GM12878 (cell line): ENCODE measurements at regions not wholly inside any gene's neighbourhood (a gene's known extent, or its start where the extent isn't known, plus 50 kb on each side); places are given as distances from the start of the nearest gene placed in this dataset.

Source experiments
- BCL3 ChIP-seq: IDR thresholded peaks from 2 replicates; pipeline ENCODE4 v1.6.1; 2011; ENCODE audit warnings: borderline replicate concordance, low read depth, mild to moderate bottlenecking, moderate library complexity, low read length; ENCODE audit not compliant: insufficient read depth, poor library complexity, severe bottlenecking
- CBX5 ChIP-seq: sonication (generic); IDR thresholded peaks from 2 replicates; pipeline ENCODE4 v1.6.1; 2016; ENCODE audit warnings: low read depth, moderate library complexity, mild to moderate bottlenecking, inconsistent platforms
- CEBPB ChIP-seq, 2 experiments: fragments of 150-350 bp in 1 of 2; IDR thresholded peaks; 2 replicates each; pipeline ENCODE4 v1.6.1; 2012 to 2014; ENCODE audit warnings: low read depth in 2 of 2, low read length in 2 of 2, borderline replicate concordance in 1 of 2, inconsistent platforms in 1 of 2
- CREB1 ChIP-seq: IDR thresholded peaks from 2 replicates; pipeline ENCODE4 v1.6.1; 2012; ENCODE audit warnings: low read depth, mild to moderate bottlenecking, inconsistent platforms
- CREM ChIP-seq: IDR thresholded peaks from 2 replicates; pipeline ENCODE4 v1.6.1; 2014; ENCODE audit warnings: antibody characterized with exemption, low read depth
- DPF2 ChIP-seq: fragments of 450-650 bp; IDR thresholded peaks from 2 replicates; pipeline ENCODE4 v1.6.1; 2017; ENCODE audit warnings: mild to moderate bottlenecking
- EED ChIP-seq: sonication (generic); IDR thresholded peaks from 2 replicates; pipeline ENCODE4 v1.6.1; 2016; ENCODE audit warnings: antibody characterized with exemption, low read depth
- ELK1 ChIP-seq: IDR thresholded peaks from 2 replicates; pipeline ENCODE4 v1.6.1; 2012; ENCODE audit warnings: low read depth, low read length, improper control_type of control experiment
- IKZF1 ChIP-seq: fragments of 450-650 bp; conservative IDR thresholded peaks from 2 replicates; pipeline ENCODE4 v1.6.1; 2017; ENCODE audit warnings: antibody characterized with exemption, mild to moderate bottlenecking
- IKZF2 ChIP-seq, 2 experiments: fragments of 450-650 bp; IDR thresholded peaks; 2 replicates each; pipeline ENCODE4 v1.6.1; 2017; ENCODE audit warnings: mild to moderate bottlenecking in 2 of 2, moderate library complexity in 2 of 2
- IRF4 ChIP-seq: IDR thresholded peaks from 2 replicates; pipeline ENCODE4 v1.6.1; 2011; ENCODE audit warnings: low read depth, low read length
- MTA2 ChIP-seq: fragments of 450-650 bp; IDR thresholded peaks from 2 replicates; pipeline ENCODE4 v1.6.1; 2016; ENCODE audit warnings: low read depth, mild to moderate bottlenecking, moderate library complexity
- NFIC ChIP-seq: IDR thresholded peaks from 2 replicates; pipeline ENCODE4 v1.6.1; 2012; ENCODE audit warnings: low read depth, mild to moderate bottlenecking, inconsistent platforms, low read length, moderate library complexity
- NFYA ChIP-seq: IDR thresholded peaks from 2 replicates; pipeline ENCODE4 v1.6.1; 2011; ENCODE audit warnings: low read depth, mild to moderate bottlenecking, low read length, improper control_type of control experiment, borderline replicate concordance
- NFYB ChIP-seq: IDR thresholded peaks from 2 replicates; pipeline ENCODE4 v1.6.1; 2011; ENCODE audit warnings: low read depth, mild to moderate bottlenecking, low read length, improper control_type of control experiment, moderate library complexity; ENCODE audit not compliant: insufficient read depth
- SMAD1 ChIP-seq: fragments of 450-650 bp; IDR thresholded peaks from 2 replicates; pipeline ENCODE4 v1.6.1; 2018; ENCODE audit warnings: mild to moderate bottlenecking, low read depth; ENCODE audit not compliant: partially characterized antibody
- TCF3 ChIP-seq: IDR thresholded peaks from 2 replicates; pipeline ENCODE4 v1.6.1; 2012; ENCODE audit warnings: low read depth, mild to moderate bottlenecking, low read length, borderline replicate concordance; ENCODE audit not compliant: insufficient read depth
- YY1 ChIP-seq: IDR thresholded peaks from 2 replicates; pipeline ENCODE4 v1.6.1; 2011; ENCODE audit warnings: low read depth, mild to moderate bottlenecking, low read length
- ZNF207 ChIP-seq: fragments of 450-650 bp; IDR thresholded peaks from 2 replicates; pipeline ENCODE4 v1.6.1; 2014; ENCODE audit warnings: antibody characterized with exemption, mild to moderate bottlenecking, borderline replicate concordance

DNA sequence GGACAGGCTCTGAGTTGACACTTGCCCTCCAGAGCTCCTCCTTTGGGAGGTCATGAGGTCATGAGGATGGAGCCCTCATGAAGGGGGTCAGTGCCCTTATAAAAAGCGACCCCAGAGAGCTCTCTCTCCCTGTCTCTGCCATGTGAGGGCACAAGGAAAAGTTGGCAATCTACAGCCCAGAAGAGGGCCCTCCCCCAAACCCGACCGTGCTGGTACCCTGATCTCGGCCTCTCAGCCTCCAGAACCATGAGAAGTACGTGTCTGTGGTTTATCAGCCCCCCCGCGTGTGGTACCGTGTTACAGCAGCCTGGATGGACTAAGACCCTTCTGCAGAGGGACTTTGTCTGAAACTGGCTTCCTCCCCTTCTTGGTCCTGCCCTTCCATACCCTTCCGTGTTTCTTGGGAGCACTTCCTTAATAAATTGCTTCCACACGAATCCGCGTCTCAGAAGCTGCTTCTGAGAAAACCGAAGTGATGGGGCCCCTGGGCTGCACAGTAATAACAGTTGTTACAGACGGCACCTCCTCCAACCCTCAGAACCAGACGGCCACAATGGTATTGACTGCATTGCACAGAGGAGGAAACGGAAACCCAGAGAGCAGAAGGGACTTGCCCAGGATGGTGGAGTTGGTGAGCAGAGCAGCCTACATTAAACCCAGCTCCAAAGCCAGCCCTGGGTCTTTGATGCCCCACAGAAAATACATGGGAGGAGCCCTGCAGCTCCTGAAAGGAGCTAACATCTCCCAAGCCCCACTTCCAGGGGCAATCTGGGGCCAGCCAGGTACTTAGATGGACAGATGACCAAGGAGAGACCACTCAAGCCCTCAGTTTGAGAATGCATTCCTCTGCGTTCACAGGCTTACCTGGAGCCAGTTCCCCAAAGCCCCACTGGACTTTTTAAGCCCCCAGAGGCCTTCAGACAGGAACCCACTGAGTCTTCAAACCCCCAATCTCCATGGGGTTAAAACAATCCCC, 242.7 kb downstream of the BCOR start (continued):
- TF ChIP-seq NFYB (no peak), DPF2 (peak; percentile 61; the same call in 1 of the 2 replicates), ZNF207 (0 out of 2 replicates have a peak, but pooled peaks have one; percentile 29), IKZF2 (IDR thresholded peaks at IDR 0.05) (peak; percentile 64 to 78), SMAD1 (no peak), EED (peak; percentile 83), CREB1 (peak; percentile 33; the same call in 1 of the 2 replicates), NFYA (no peak), NFIC (peak; percentile 84), CEBPB (IDR thresholded peaks at IDR 0.05; ENCODE audit: borderline replicate concordance in 1 of 2, low read depth in 2 of 2, low read length in 2 of 2) (0 out of 4 replicates have a peak, but pooled peaks of 1 of the 2 experiments have one; percentile 29), TCF3 (peak; percentile 84), CREM (peak; percentile 70), YY1 (peak; percentile 72), IKZF1 (peak; percentile 59; the same call in 1 of the 2 replicates), MTA2 (peak; percentile 47; the same call in 1 of the 2 replicates), BCL3 (peak; percentile 77), CBX5 (0 out of 2 replicates have a peak, but pooled peaks have one; percentile 81), IRF4 (peak; percentile 80), ELK1 (no peak)
- TF ChIP-seq, all 136 proteins: peak for 52
